ENCODE measurements at regions not wholly inside any gene's neighbourhood (a gene's known extent, or its start where the extent isn't known, plus 50 kb on each side); places are given as distances from the start of the nearest gene placed in this dataset.

GRCh38 chr10:107803546-107803945 is 639.0 kb upstream of the SORCS1 start:
- H3K27me3 ChIP-seq (ENCODE audit: insufficient read depth), result no peaks in the 10 kb centered on the region
- DNase-seq (ENCODE audit: low spot score), result no peak
- peaks cover 10% of the 10 kb centered on the region; the same call in 1 of the 2 replicates for H3K9me2 ChIP-seq (ENCODE audit: insufficient read depth)
- peak overlapping the region; percentile 23; the same call in 1 of the 2 replicates for H2AFZ ChIP-seq
- ATAC-seq, result no peak
- no peaks in the 10 kb centered on the region for H3K79me2 ChIP-seq (replicated peaks; ENCODE audit: insufficient read depth)
- Mint-ChIP-seq H3K27me3 (ENCODE audit: insufficient read depth, low read depth, poor library complexity) (no peaks in the 10 kb centered on the region), H3K4me3 (no peak overlapping the region), H3K4me1 (peaks cover 11% of the 10 kb centered on the region), H3K36me3 (ENCODE audit: low read depth) (no peaks in the 10 kb centered on the region), H3K27ac (no peak overlapping the region), H3K9me3 (no peaks in the 10 kb centered on the region)
- H3K4me3 ChIP-seq, result no peak overlapping the region
- H3K4me2 ChIP-seq, result no peak overlapping the region
- H3F3A ChIP-seq (replicated peaks; ENCODE audit: low read depth), result no peaks in the 10 kb centered on the region
- H4K20me1 ChIP-seq (replicated peaks; ENCODE audit: insufficient read depth), result no peaks in the 10 kb centered on the region
- no peaks in the 10 kb centered on the region for H3K36me3 ChIP-seq (ENCODE audit: insufficient read depth)
- H3K27ac ChIP-seq (ENCODE audit: low read depth), result no peak overlapping the region
- peaks cover 4% of the 10 kb centered on the region; the same call in 1 of the 2 replicates for H3K4me1 ChIP-seq (ENCODE audit: insufficient read depth)
- no peak for TF ChIP-seq ZNF462 (CRISPR knock-in tag; IDR thresholded peaks at IDR 0.05)
- TF ChIP-seq ZNF114 (CRISPR knock-in tag; IDR thresholded peaks at IDR 0.05), result no peak
- no peak for TF ChIP-seq POLR2AphosphoS5 (IDR thresholded peaks at IDR 0.05; ENCODE audit: low read depth)
- TF ChIP-seq EZH2phosphoT487 (IDR thresholded peaks at IDR 0.05; ENCODE audit: unreplicated experiment), result no peak
- no peak for TF ChIP-seq STAT1 (IDR thresholded peaks at IDR 0.05; ENCODE audit: unreplicated experiment)
- no peak for TF ChIP-seq JUNB (IDR thresholded peaks at IDR 0.05; ENCODE audit: unreplicated experiment)
- TF ChIP-seq EZH2 (IDR thresholded peaks at IDR 0.05; ENCODE audit: low read depth, unreplicated experiment), result no peak
- no peak for TF ChIP-seq CTCF (conservative IDR thresholded peaks at IDR 0.05; ENCODE audit: low read depth in 2 of 2)
- TF ChIP-seq ETS1 (IDR thresholded peaks at IDR 0.05), result no peak
- no peak for TF ChIP-seq REST (IDR thresholded peaks at IDR 0.05; ENCODE audit: unreplicated experiment)
- TF ChIP-seq CREB1 (CRISPR knock-in tag; IDR thresholded peaks at IDR 0.05; ENCODE audit: low read depth), result no peak
- TF ChIP-seq ZNF331 (CRISPR knock-in tag; IDR thresholded peaks at IDR 0.05; ENCODE audit: low read depth), result no peak

Measured in GM23338 (cell line).